Anterior cingulate cortex (tissue), 58 donors: ENCODE measurements at regions not wholly inside any gene's neighbourhood (a gene's known extent, or its start where the extent isn't known, plus 50 kb on each side); places are given as distances from the start of the nearest gene placed in this dataset.

ENCODE experiments used
- DNase-seq, 58 donors: peaks; one replicate each; lab custom pipeline; 2025; lab: John Stamatoyannopoulos, UW

GRCh38 chr7:25861601-25862260 is 290.3 kb upstream of the NFE2L3 start:
- no peak for DNase-seq

- peak in 4 of 58 donors; percentile 19 to 39 (median 30) for DNase-seq
Measured at GRCh38 chr7:25862261-25863004, 289.6 kb upstream of the NFE2L3 start.

GRCh38 chr7:25863005-25863728 is 288.8 kb upstream of the NFE2L3 start:
- DNase-seq = no peak

GRCh38 chr7:25863729-25864110 is 288.3 kb upstream of the NFE2L3 start:
- DNase-seq = no peak

- no peak for DNase-seq
Measured at GRCh38 chr7:25864511-25864910, 287.5 kb upstream of the NFE2L3 start.

- DNase-seq = no peak
Measured at GRCh38 chr7:25864943-25865751, 286.9 kb upstream of the NFE2L3 start.

GRCh38 chr7:25868509-25868908 is 283.5 kb upstream of the NFE2L3 start:
- no peak for DNase-seq

GRCh38 chr7:25870574-25870973 is 281.4 kb upstream of the NFE2L3 start:
- DNase-seq = no peak

GRCh38 chr7:25876092-25876491 is 275.9 kb upstream of the NFE2L3 start:
- DNase-seq = no peak

GRCh38 chr7:25877802-25878789 is 273.9 kb upstream of the NFE2L3 start:
- no peak for DNase-seq

GRCh38 chr7:25879799-25880198 is 272.2 kb upstream of the NFE2L3 start:
- no peak for DNase-seq

- no peak for DNase-seq
Measured at GRCh38 chr7:25881317-25882037, 270.5 kb upstream of the NFE2L3 start.

- DNase-seq = no peak
Measured at GRCh38 chr7:25882151-25882773, 269.7 kb upstream of the NFE2L3 start.

GRCh38 chr7:25884265-25884828 is 267.7 kb upstream of the NFE2L3 start:
- DNase-seq = no peak

GRCh38 chr7:25885057-25885576 is 266.9 kb upstream of the NFE2L3 start:
- no peak for DNase-seq

GRCh38 chr7:25886387-25887240 is 265.4 kb upstream of the NFE2L3 start:
- peak in 1 of 58 donors; percentile 18 for DNase-seq

GRCh38 chr7:25887266-25887665 is 264.7 kb upstream of the NFE2L3 start:
- no peak for DNase-seq
